ENCODE measurements at regions not wholly inside any gene's neighbourhood (a gene's known extent, or its start where the extent isn't known, plus 50 kb on each side); places are given as distances from the start of the nearest gene placed in this dataset.

GRCh38 chr14:61930101-61930857, 168.1 kb downstream of the SNAPC1 start:
- FAIRE-seq (no peak), DNase-seq (ENCODE audit: insufficient read length, low spot score) (no peak)
- TF ChIP-seq POLR2AphosphoS5 (IDR thresholded peaks at IDR 0.05; ENCODE audit: low read depth, low read length): no peak
- TF ChIP-seq POU2F2 (IDR thresholded peaks at IDR 0.05; ENCODE audit: low read depth, low read length): no peak

- TF ChIP-seq POLR2AphosphoS5 (IDR thresholded peaks at IDR 0.05; ENCODE audit: low read depth, low read length) (no peak), POU2F2 (IDR thresholded peaks at IDR 0.05; ENCODE audit: low read depth, low read length) (no peak), POLR2A (IDR thresholded peaks at IDR 0.05; ENCODE audit: low read depth, low read length) (no peak), TAF1 (IDR thresholded peaks at IDR 0.05; ENCODE audit: low read depth, low read length) (no peak), SPI1 (IDR thresholded peaks at IDR 0.05; ENCODE audit: low read depth, low read length) (no peak), PAX5 (IDR thresholded peaks at IDR 0.05; ENCODE audit: insufficient read depth, low read length, severe bottlenecking) (no peak)
- DNase-seq (ENCODE audit: insufficient read length, low spot score): no peak
- FAIRE-seq: no peak
Measured at GRCh38 chr14:61932974-61933373, 170.8 kb downstream of the SNAPC1 start.

- DNase-seq (ENCODE audit: insufficient read length, low spot score): no peak
- TF ChIP-seq TAF1 (IDR thresholded peaks at IDR 0.05; ENCODE audit: low read depth, low read length) (no peak), POLR2AphosphoS5 (IDR thresholded peaks at IDR 0.05; ENCODE audit: low read depth, low read length) (no peak), POU2F2 (IDR thresholded peaks at IDR 0.05; ENCODE audit: low read depth, low read length) (no peak), SPI1 (IDR thresholded peaks at IDR 0.05; ENCODE audit: low read depth, low read length) (no peak), PAX5 (IDR thresholded peaks at IDR 0.05; ENCODE audit: insufficient read depth, low read length, severe bottlenecking) (no peak), POLR2A (IDR thresholded peaks at IDR 0.05; ENCODE audit: low read depth, low read length) (no peak)
- no peak for FAIRE-seq
Measured at GRCh38 chr14:61934385-61934784, 172.2 kb downstream of the SNAPC1 start.

- no peak for FAIRE-seq
- TF ChIP-seq POU2F2 (IDR thresholded peaks at IDR 0.05; ENCODE audit: low read depth, low read length) (no peak), PAX5 (IDR thresholded peaks at IDR 0.05; ENCODE audit: insufficient read depth, low read length, severe bottlenecking) (no peak), SPI1 (IDR thresholded peaks at IDR 0.05; ENCODE audit: low read depth, low read length) (no peak), TAF1 (IDR thresholded peaks at IDR 0.05; ENCODE audit: low read depth, low read length) (no peak), POLR2AphosphoS5 (IDR thresholded peaks at IDR 0.05; ENCODE audit: low read depth, low read length) (no peak), POLR2A (IDR thresholded peaks at IDR 0.05; ENCODE audit: low read depth, low read length) (no peak)
- DNase-seq (ENCODE audit: insufficient read length, low spot score): no peak
Measured at GRCh38 chr14:61939776-61940175, 177.6 kb downstream of the SNAPC1 start.

- DNase-seq (ENCODE audit: insufficient read length, low spot score) (no peak), FAIRE-seq (no peak)
- TF ChIP-seq POLR2A (IDR thresholded peaks at IDR 0.05; ENCODE audit: low read depth, low read length) (no peak), TAF1 (IDR thresholded peaks at IDR 0.05; ENCODE audit: low read depth, low read length) (no peak), POU2F2 (IDR thresholded peaks at IDR 0.05; ENCODE audit: low read depth, low read length) (no peak)
Measured at GRCh38 chr14:61940666-61941420, 178.6 kb downstream of the SNAPC1 start.

GRCh38 chr14:61941421-61942150, 179.4 kb downstream of the SNAPC1 start:
- DNase-seq (ENCODE audit: insufficient read length, low spot score): no peak
- TF ChIP-seq SPI1 (IDR thresholded peaks at IDR 0.05; ENCODE audit: low read depth, low read length) (no peak), TAF1 (IDR thresholded peaks at IDR 0.05; ENCODE audit: low read depth, low read length) (no peak), POLR2A (IDR thresholded peaks at IDR 0.05; ENCODE audit: low read depth, low read length) (no peak), POU2F2 (IDR thresholded peaks at IDR 0.05; ENCODE audit: low read depth, low read length) (no peak), PAX5 (IDR thresholded peaks at IDR 0.05; ENCODE audit: insufficient read depth, low read length, severe bottlenecking) (no peak), POLR2AphosphoS5 (IDR thresholded peaks at IDR 0.05; ENCODE audit: low read depth, low read length) (no peak)
- FAIRE-seq: no peak

GRCh38 chr14:61948376-61948775, 186.2 kb downstream of the SNAPC1 start:
- no peak for DNase-seq (ENCODE audit: insufficient read length, low spot score)
- TF ChIP-seq PAX5 (IDR thresholded peaks at IDR 0.05; ENCODE audit: insufficient read depth, low read length, severe bottlenecking): no peak
- TF ChIP-seq POLR2A (IDR thresholded peaks at IDR 0.05; ENCODE audit: low read depth, low read length): no peak
- no peak for FAIRE-seq

GRCh38 chr14:61950340-61950739, 188.1 kb downstream of the SNAPC1 start:
- DNase-seq (ENCODE audit: insufficient read length, low spot score) (no peak), FAIRE-seq (no peak)
- TF ChIP-seq POLR2A (IDR thresholded peaks at IDR 0.05; ENCODE audit: low read depth, low read length) (no peak), TAF1 (IDR thresholded peaks at IDR 0.05; ENCODE audit: low read depth, low read length) (no peak)

- TF ChIP-seq SPI1 (IDR thresholded peaks at IDR 0.05; ENCODE audit: low read depth, low read length) (no peak), POLR2A (IDR thresholded peaks at IDR 0.05; ENCODE audit: low read depth, low read length) (no peak), PAX5 (IDR thresholded peaks at IDR 0.05; ENCODE audit: insufficient read depth, low read length, severe bottlenecking) (no peak), POLR2AphosphoS5 (IDR thresholded peaks at IDR 0.05; ENCODE audit: low read depth, low read length) (no peak), POU2F2 (IDR thresholded peaks at IDR 0.05; ENCODE audit: low read depth, low read length) (no peak), TAF1 (IDR thresholded peaks at IDR 0.05; ENCODE audit: low read depth, low read length) (no peak)
- FAIRE-seq: no peak
- no peak for DNase-seq (ENCODE audit: insufficient read length, low spot score)
Measured at GRCh38 chr14:61953602-61954001, 191.4 kb downstream of the SNAPC1 start.

- no peak for FAIRE-seq
- no peak for TF ChIP-seq POLR2AphosphoS5 (IDR thresholded peaks at IDR 0.05; ENCODE audit: low read depth, low read length)
- TF ChIP-seq TAF1 (IDR thresholded peaks at IDR 0.05; ENCODE audit: low read depth, low read length): no peak
- no peak for TF ChIP-seq POU2F2 (IDR thresholded peaks at IDR 0.05; ENCODE audit: low read depth, low read length)
- no peak for TF ChIP-seq POLR2A (IDR thresholded peaks at IDR 0.05; ENCODE audit: low read depth, low read length)
- no peak for TF ChIP-seq PAX5 (IDR thresholded peaks at IDR 0.05; ENCODE audit: insufficient read depth, low read length, severe bottlenecking)
- TF ChIP-seq SPI1 (IDR thresholded peaks at IDR 0.05; ENCODE audit: low read depth, low read length): no peak
- DNase-seq (ENCODE audit: insufficient read length, low spot score): no peak
Measured at GRCh38 chr14:61954306-61954705, 192.1 kb downstream of the SNAPC1 start.

All from GM12891 (cell line).